ENCODE measurements at regions not wholly inside any gene's neighbourhood (a gene's known extent, or its start where the extent isn't known, plus 50 kb on each side); places are given as distances from the start of the nearest gene placed in this dataset.
"Not testable (repeated sequence)": the region's sequence is repeated elsewhere in the genome, so short reads cannot be mapped to it uniquely, and the experiment has no call there.

DNA sequence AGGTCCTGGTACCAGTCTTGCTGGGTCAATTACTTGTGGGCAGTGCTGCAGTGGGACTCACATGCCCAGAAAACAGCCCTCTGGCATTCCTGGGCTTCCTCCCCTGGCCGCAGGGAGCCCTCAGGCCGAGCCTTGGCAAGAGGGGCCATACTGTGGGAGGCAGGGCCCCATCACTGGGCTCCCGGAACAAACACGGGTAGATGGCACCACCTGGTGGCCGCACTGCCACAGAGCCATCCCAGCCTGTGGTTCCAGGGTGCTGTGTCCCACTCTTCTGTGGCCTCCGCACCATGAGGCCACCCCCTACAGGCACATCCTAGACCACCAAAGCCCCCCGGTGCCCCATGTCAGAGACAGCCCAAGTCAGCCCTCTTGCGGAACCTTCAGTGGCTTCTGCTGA is 123.3 kb upstream of the ZSCAN2 start:
- TF ChIP-seq, protein P1, sequence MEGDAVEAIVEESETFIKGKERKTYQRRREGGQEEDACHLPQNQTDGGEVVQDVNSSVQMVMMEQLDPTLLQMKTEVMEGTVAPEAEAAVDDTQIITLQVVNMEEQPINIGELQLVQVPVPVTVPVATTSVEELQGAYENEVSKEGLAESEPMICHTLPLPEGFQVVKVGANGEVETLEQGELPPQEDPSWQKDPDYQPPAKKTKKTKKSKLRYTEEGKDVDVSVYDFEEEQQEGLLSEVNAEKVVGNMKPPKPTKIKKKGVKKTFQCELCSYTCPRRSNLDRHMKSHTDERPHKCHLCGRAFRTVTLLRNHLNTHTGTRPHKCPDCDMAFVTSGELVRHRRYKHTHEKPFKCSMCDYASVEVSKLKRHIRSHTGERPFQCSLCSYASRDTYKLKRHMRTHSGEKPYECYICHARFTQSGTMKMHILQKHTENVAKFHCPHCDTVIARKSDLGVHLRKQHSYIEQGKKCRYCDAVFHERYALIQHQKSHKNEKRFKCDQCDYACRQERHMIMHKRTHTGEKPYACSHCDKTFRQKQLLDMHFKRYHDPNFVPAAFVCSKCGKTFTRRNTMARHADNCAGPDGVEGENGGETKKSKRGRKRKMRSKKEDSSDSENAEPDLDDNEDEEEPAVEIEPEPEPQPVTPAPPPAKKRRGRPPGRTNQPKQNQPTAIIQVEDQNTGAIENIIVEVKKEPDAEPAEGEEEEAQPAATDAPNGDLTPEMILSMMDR (IDR thresholded peaks at IDR 0.05; ENCODE audit: low read depth, low read length), result not testable (repeated sequence)
- not testable (repeated sequence) for TF ChIP-seq MYC (IDR thresholded peaks at IDR 0.05; ENCODE audit: low read depth, low read length); POLR2A (IDR thresholded peaks at IDR 0.05; ENCODE audit: extremely low read depth, insufficient read length)
- TF ChIP-seq, protein P2, sequence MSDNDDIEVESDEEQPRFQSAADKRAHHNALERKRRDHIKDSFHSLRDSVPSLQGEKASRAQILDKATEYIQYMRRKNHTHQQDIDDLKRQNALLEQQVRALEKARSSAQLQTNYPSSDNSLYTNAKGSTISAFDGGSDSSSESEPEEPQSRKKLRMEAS (IDR thresholded peaks at IDR 0.05; ENCODE audit: low read depth, low read length), result not testable (repeated sequence)

All from NB4 (cell line).